Stimulated activated CD4-positive, alpha-beta T cell treated with anti-CD3 and anti-CD28 coated beads, Interleukin-1b, Interleukin-23, amount 100 ng/mL, for 24 hours (primary cell): ENCODE measurements at regions not wholly inside any gene's neighbourhood (a gene's known extent, or its start where the extent isn't known, plus 50 kb on each side); places are given as distances from the start of the nearest gene placed in this dataset.
"Not testable (repeated sequence)": the region's sequence is repeated elsewhere in the genome, so short reads cannot be mapped to it uniquely, and the experiment has no call there.

Source experiments
- DNase-seq, 4 experiments: peaks; one replicate each; pipeline ENCODE4 v3.0.0-alpha.2; 2020; ENCODE audit warnings: low read depth in 4 of 4, low spot score in 1 of 4

GRCh38 chr4:131370846-131371245 lies 1778.2 kb upstream of the PCDH10 start:
- DNase-seq = no peak

- DNase-seq = no peak
Observed at GRCh38 chr4:131381055-131381454, 1768.0 kb upstream of the PCDH10 start.

GRCh38 chr4:131382839-131383238 lies 1766.3 kb upstream of the PCDH10 start:
- no peak for DNase-seq

- DNase-seq = no peak
Observed at GRCh38 chr4:131388277-131388676, 1760.8 kb upstream of the PCDH10 start.

- DNase-seq = no peak
Observed at GRCh38 chr4:131408102-131408501, 1741.0 kb upstream of the PCDH10 start.

- no peak for DNase-seq
Observed at GRCh38 chr4:131411393-131411792, 1737.7 kb upstream of the PCDH10 start.

- no peak for DNase-seq
Observed at GRCh38 chr4:131419147-131419546, 1729.9 kb upstream of the PCDH10 start.

- DNase-seq = no peak
Observed at GRCh38 chr4:131426023-131426758, 1722.9 kb upstream of the PCDH10 start.

- no peak for DNase-seq
Observed at GRCh38 chr4:131427000-131427399, 1722.1 kb upstream of the PCDH10 start.

GRCh38 chr4:131430302-131430701 lies 1718.8 kb upstream of the PCDH10 start:
- no peak for DNase-seq

GRCh38 chr4:131441004-131441688 lies 1707.9 kb upstream of the PCDH10 start:
- DNase-seq = no peak

- no peak for DNase-seq
Observed at GRCh38 chr4:131447883-131448282, 1701.2 kb upstream of the PCDH10 start.

GRCh38 chr4:131450572-131451209 lies 1698.4 kb upstream of the PCDH10 start:
- no peak for DNase-seq

GRCh38 chr4:131459430-131460101 lies 1689.5 kb upstream of the PCDH10 start:
- no peak for DNase-seq

- no peak for DNase-seq
Observed at GRCh38 chr4:131470360-131470759, 1678.7 kb upstream of the PCDH10 start.

GRCh38 chr4:131488772-131489171 lies 1660.3 kb upstream of the PCDH10 start:
- no peak for DNase-seq

- DNase-seq = not testable (repeated sequence)
Observed at GRCh38 chr4:131496211-131496610, 1652.9 kb upstream of the PCDH10 start.

GRCh38 chr4:131499141-131499873 lies 1649.8 kb upstream of the PCDH10 start:
- DNase-seq = no peak

GRCh38 chr4:131509521-131509920 lies 1639.6 kb upstream of the PCDH10 start:
- no peak for DNase-seq

- DNase-seq = no peak
Observed at GRCh38 chr4:131526686-131527085, 1622.4 kb upstream of the PCDH10 start.

GRCh38 chr4:131531087-131531486 lies 1618.0 kb upstream of the PCDH10 start:
- DNase-seq = no peak
